ENCODE measurements at regions not wholly inside any gene's neighbourhood (a gene's known extent, or its start where the extent isn't known, plus 50 kb on each side); places are given as distances from the start of the nearest gene placed in this dataset.

DNA sequence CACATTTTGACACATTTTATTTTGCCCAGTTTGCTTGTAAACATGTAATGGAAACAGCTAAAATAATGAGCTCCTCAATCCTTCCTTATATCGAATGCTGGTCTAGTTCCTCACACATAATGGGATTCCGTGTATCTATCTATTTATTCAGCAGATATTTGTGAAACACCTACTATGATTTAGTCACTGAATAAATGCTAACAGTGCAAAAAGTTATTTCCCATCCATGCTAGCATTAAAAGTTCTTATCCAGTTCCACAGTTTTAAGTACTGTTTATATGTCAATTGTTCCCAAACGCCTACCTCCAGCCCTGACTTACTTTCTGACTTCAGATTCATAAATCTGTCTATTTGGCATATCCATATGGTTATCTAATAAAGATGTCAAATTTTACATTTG, 1788.7 kb upstream of the FLRT2 start:
- Histone ChIP-seq H3K4me3 (replicated peaks; ENCODE audit: insufficient read depth, low read length) (no peak overlapping the region), H3K27me3 (ENCODE audit: insufficient read depth, poor library complexity, severe bottlenecking) (no peaks in the 10 kb centered on the region), H3K27ac (replicated peaks) (no peak overlapping the region)
- TF ChIP-seq, protein P1, sequence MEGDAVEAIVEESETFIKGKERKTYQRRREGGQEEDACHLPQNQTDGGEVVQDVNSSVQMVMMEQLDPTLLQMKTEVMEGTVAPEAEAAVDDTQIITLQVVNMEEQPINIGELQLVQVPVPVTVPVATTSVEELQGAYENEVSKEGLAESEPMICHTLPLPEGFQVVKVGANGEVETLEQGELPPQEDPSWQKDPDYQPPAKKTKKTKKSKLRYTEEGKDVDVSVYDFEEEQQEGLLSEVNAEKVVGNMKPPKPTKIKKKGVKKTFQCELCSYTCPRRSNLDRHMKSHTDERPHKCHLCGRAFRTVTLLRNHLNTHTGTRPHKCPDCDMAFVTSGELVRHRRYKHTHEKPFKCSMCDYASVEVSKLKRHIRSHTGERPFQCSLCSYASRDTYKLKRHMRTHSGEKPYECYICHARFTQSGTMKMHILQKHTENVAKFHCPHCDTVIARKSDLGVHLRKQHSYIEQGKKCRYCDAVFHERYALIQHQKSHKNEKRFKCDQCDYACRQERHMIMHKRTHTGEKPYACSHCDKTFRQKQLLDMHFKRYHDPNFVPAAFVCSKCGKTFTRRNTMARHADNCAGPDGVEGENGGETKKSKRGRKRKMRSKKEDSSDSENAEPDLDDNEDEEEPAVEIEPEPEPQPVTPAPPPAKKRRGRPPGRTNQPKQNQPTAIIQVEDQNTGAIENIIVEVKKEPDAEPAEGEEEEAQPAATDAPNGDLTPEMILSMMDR (IDR thresholded peaks at IDR 0.05; ENCODE audit: insufficient read depth, low read length) = no peak
- TF ChIP-seq SPI1 (IDR thresholded peaks at IDR 0.05; ENCODE audit: borderline replicate concordance, low read depth) = no peak
- TF ChIP-seq POLR2AphosphoS5 (IDR thresholded peaks at IDR 0.05; ENCODE audit: low read depth) = no peak
- TF ChIP-seq, protein P2, sequence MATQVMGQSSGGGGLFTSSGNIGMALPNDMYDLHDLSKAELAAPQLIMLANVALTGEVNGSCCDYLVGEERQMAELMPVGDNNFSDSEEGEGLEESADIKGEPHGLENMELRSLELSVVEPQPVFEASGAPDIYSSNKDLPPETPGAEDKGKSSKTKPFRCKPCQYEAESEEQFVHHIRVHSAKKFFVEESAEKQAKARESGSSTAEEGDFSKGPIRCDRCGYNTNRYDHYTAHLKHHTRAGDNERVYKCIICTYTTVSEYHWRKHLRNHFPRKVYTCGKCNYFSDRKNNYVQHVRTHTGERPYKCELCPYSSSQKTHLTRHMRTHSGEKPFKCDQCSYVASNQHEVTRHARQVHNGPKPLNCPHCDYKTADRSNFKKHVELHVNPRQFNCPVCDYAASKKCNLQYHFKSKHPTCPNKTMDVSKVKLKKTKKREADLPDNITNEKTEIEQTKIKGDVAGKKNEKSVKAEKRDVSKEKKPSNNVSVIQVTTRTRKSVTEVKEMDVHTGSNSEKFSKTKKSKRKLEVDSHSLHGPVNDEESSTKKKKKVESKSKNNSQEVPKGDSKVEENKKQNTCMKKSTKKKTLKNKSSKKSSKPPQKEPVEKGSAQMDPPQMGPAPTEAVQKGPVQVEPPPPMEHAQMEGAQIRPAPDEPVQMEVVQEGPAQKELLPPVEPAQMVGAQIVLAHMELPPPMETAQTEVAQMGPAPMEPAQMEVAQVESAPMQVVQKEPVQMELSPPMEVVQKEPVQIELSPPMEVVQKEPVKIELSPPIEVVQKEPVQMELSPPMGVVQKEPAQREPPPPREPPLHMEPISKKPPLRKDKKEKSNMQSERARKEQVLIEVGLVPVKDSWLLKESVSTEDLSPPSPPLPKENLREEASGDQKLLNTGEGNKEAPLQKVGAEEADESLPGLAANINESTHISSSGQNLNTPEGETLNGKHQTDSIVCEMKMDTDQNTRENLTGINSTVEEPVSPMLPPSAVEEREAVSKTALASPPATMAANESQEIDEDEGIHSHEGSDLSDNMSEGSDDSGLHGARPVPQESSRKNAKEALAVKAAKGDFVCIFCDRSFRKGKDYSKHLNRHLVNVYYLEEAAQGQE (IDR thresholded peaks at IDR 0.05; ENCODE audit: insufficient replicate concordance, low read depth) = no peak
- TF ChIP-seq GABPA (IDR thresholded peaks at IDR 0.05; ENCODE audit: low read depth) = no peak
- DNase-seq (ENCODE audit: low read depth in 1 of 2, low spot score in 1 of 2) = no peak

DNA sequence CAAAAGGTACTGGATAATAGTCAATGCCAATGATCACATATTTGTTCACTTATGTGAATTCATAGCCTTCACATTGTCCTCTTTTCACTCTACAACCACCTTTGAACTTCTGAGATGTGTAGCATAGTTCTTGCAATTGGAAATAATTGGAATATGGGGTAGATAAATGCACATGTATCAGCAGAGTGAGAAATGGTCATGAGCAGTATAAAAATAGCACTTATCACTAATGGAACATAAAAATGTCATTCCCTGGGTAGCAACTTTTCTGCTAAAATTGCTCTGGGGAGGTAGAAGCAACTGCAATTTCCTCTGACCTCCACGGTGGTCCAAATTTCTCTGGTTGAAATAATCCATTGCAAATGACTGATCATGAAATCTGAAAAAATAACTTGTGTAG, 1785.7 kb upstream of the FLRT2 start:
- Histone ChIP-seq H3K4me3 (replicated peaks; ENCODE audit: insufficient read depth, low read length) (no peak overlapping the region), H3K27ac (replicated peaks) (no peak overlapping the region), H3K27me3 (ENCODE audit: insufficient read depth, poor library complexity, severe bottlenecking) (no peaks in the 10 kb centered on the region)
- no peak for TF ChIP-seq SPI1 (IDR thresholded peaks at IDR 0.05; ENCODE audit: borderline replicate concordance, low read depth)
- TF ChIP-seq, protein P1 (IDR thresholded peaks at IDR 0.05; ENCODE audit: insufficient read depth, low read length) = no peak
- TF ChIP-seq POLR2AphosphoS5 (IDR thresholded peaks at IDR 0.05; ENCODE audit: low read depth) = no peak
- no peak for TF ChIP-seq GABPA (IDR thresholded peaks at IDR 0.05; ENCODE audit: low read depth)
- TF ChIP-seq, protein P2 (IDR thresholded peaks at IDR 0.05; ENCODE audit: insufficient replicate concordance, low read depth) = no peak
- no peak for DNase-seq (ENCODE audit: low read depth in 1 of 2, low spot score in 1 of 2)

DNA sequence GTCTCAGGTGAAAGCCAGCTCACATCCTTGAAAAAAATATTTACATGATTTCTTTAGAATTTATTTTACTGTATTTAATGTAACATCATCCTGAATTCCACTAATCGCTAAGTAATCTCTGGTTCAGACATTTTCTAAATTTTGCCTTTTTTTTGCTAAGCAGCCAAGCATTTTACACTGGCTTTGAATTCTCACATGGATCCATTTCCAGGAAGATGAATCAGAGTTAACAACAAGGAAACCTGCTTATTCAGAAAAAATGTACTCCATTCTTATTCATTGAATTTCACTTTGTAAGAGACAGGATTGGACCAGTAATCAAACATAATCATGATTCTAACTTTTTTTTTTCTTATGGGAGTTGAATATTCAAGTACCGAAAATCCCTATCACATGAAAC, 1785.1 kb upstream of the FLRT2 start:
- H3K4me3 ChIP-seq (replicated peaks; ENCODE audit: insufficient read depth, low read length) = no peak overlapping the region
- H3K27ac ChIP-seq (replicated peaks) = no peak overlapping the region
- H3K27me3 ChIP-seq (ENCODE audit: insufficient read depth, poor library complexity, severe bottlenecking) = no peaks in the 10 kb centered on the region
- no peak for DNase-seq (ENCODE audit: low read depth in 1 of 2, low spot score in 1 of 2)
- TF ChIP-seq, protein P1 (IDR thresholded peaks at IDR 0.05; ENCODE audit: insufficient read depth, low read length) = no peak
- no peak for TF ChIP-seq GABPA (IDR thresholded peaks at IDR 0.05; ENCODE audit: low read depth)
- TF ChIP-seq, protein P2 (IDR thresholded peaks at IDR 0.05; ENCODE audit: insufficient replicate concordance, low read depth) = no peak
- no peak for TF ChIP-seq POLR2AphosphoS5 (IDR thresholded peaks at IDR 0.05; ENCODE audit: low read depth)
- no peak for TF ChIP-seq SPI1 (IDR thresholded peaks at IDR 0.05; ENCODE audit: borderline replicate concordance, low read depth)
